Neural cell (in vitro differentiated cells): ENCODE measurements at regions not wholly inside any gene's neighbourhood (a gene's known extent, or its start where the extent isn't known, plus 50 kb on each side); places are given as distances from the start of the nearest gene placed in this dataset.

Experiments
- H2AFZ ChIP-seq: fragments of 200-600, 300-800 bp; sonication (generic), shearing (Covaris generic); 2 replicates; pipeline ENCODE4 v1.6.0; 2014; ENCODE audit warnings: low read depth, mild to moderate bottlenecking, antibody characterized with exemption, low read length, moderate library complexity
- H3F3A ChIP-seq: fragments of 200-600 bp; shearing (Covaris generic); 2 replicates; pipeline ENCODE4 v1.6.1; 2016; ENCODE audit warnings: mild to moderate bottlenecking, moderate library complexity, mixed read lengths, antibody characterized with exemption, low read length; ENCODE audit not compliant: insufficient read depth, poor library complexity, severe bottlenecking
- H3K27ac ChIP-seq: fragments of 200-600, 300-800 bp; sonication (generic), shearing (Covaris generic); 2 replicates; pipeline ENCODE4 v1.5.1; 2014; ENCODE audit warnings: mild to moderate bottlenecking, low read length, moderate library complexity
- H3K27me3 ChIP-seq: fragments of 300-800, 200-600 bp; sonication (generic), shearing (Covaris generic); 2 replicates; pipeline ENCODE4 v1.6.0; 2014; ENCODE audit warnings: mild to moderate bottlenecking, low read depth, low read length, moderate library complexity; ENCODE audit not compliant: insufficient read depth
- H3K36me3 ChIP-seq: fragments of 300-800, 200-600 bp; sonication (generic), shearing (Covaris generic); 2 replicates; pipeline ENCODE4 v1.5.1; 2014; ENCODE audit warnings: mild to moderate bottlenecking, antibody characterized with exemption, low read length, moderate library complexity; ENCODE audit not compliant: insufficient read depth
- H3K4me2 ChIP-seq: fragments of 300-800, 200-600 bp; sonication (generic), shearing (Covaris generic); 2 replicates; pipeline ENCODE4 v1.6.0; 2014; ENCODE audit warnings: mild to moderate bottlenecking, low read length
- H3K4me3 ChIP-seq: fragments of 300-800, 200-600 bp; sonication (generic), shearing (Covaris generic); 2 replicates; pipeline ENCODE4 v1.5.1; 2014; ENCODE audit warnings: mild to moderate bottlenecking, low read length, moderate library complexity
- H3K79me2 ChIP-seq: fragments of 200-600 bp; shearing (Covaris generic); replicated peaks from 2 replicates; pipeline ENCODE4 v1.6.0; 2014; ENCODE audit warnings: mild to moderate bottlenecking, low read length, moderate library complexity; ENCODE audit not compliant: insufficient read depth
- H3K9ac ChIP-seq: fragments of 300-800, 200-600 bp; sonication (generic), shearing (Covaris generic); 2 replicates; pipeline ENCODE4 v1.6.1; 2016; ENCODE audit warnings: mild to moderate bottlenecking, low read length, mixed read lengths
- H3K9me2 ChIP-seq: fragments of 200-600 bp; shearing (Covaris generic); 2 replicates; pipeline ENCODE4 v1.6.1; 2016; ENCODE audit warnings: mild to moderate bottlenecking, low read length, mixed read lengths; ENCODE audit not compliant: insufficient read depth
- H3K9me3 ChIP-seq: fragments of 200-600, 300-800 bp; sonication (generic), shearing (Covaris generic); 2 replicates; pipeline ENCODE4 v1.6.1; 2016; ENCODE audit warnings: mild to moderate bottlenecking, mixed run types, low read length, moderate library complexity, mixed read lengths
- H4K20me1 ChIP-seq: fragments of 200-600 bp; shearing (Covaris generic); 2 replicates; pipeline ENCODE4 v1.6.1; 2016; ENCODE audit warnings: mild to moderate bottlenecking, mixed run types; ENCODE audit not compliant: insufficient read depth
- CTCF ChIP-seq: fragments of 450-650 bp; IDR thresholded peaks from 2 replicates; pipeline ENCODE4 v1.5.1; 2014; ENCODE audit warnings: antibody characterized with exemption, mild to moderate bottlenecking, moderate library complexity; ENCODE audit not compliant: poor library complexity, severe bottlenecking
- EP300 ChIP-seq: fragments of 450-650 bp; conservative IDR thresholded peaks from 2 replicates; pipeline ENCODE4 v1.6.1; 2014; ENCODE audit warnings: antibody characterized with exemption, mild to moderate bottlenecking, moderate library complexity; ENCODE audit not compliant: poor library complexity, severe bottlenecking
- EZH2 ChIP-seq: fragments of 200-600, 300-800 bp; shearing (Covaris generic), sonication (generic); IDR thresholded peaks from 2 replicates; pipeline ENCODE4 v1.6.1; 2014; ENCODE audit warnings: antibody characterized with exemption, low read length, borderline replicate concordance, mild to moderate bottlenecking; ENCODE audit not compliant: insufficient read depth, poor library complexity, severe bottlenecking
- MXI1 ChIP-seq: fragments of 450-650 bp; conservative IDR thresholded peaks from 2 replicates; pipeline ENCODE4 v1.6.1; 2014; ENCODE audit warnings: antibody characterized with exemption, mild to moderate bottlenecking; ENCODE audit not compliant: poor library complexity, severe bottlenecking
- POLR2AphosphoS5 ChIP-seq: IDR thresholded peaks from 2 replicates; pipeline ENCODE4 v1.6.1; 2012
- RAD21 ChIP-seq: fragments of 450-650 bp; conservative IDR thresholded peaks from 2 replicates; pipeline ENCODE4 v1.6.1; 2014; ENCODE audit warnings: antibody characterized with exemption, mild to moderate bottlenecking, moderate library complexity
- REST ChIP-seq: IDR thresholded peaks from 2 replicates; pipeline ENCODE4 v1.6.1; 2012; ENCODE audit warnings: borderline replicate concordance
- SMC3 ChIP-seq: fragments of 450-650 bp; conservative IDR thresholded peaks from 2 replicates; pipeline ENCODE4 v1.6.1; 2014; ENCODE audit warnings: antibody characterized with exemption, mild to moderate bottlenecking, moderate library complexity; ENCODE audit not compliant: poor library complexity
- TAF1 ChIP-seq: IDR thresholded peaks from 2 replicates; pipeline ENCODE4 v1.6.1; 2012; ENCODE audit warnings: low read depth

- no peaks in the 10 kb centered on the region for H3K27me3 ChIP-seq
- no peaks in the 10 kb centered on the region for H3K9me3 ChIP-seq
- no peaks in the 10 kb centered on the region for H3K79me2 ChIP-seq
- H3K4me3 ChIP-seq = no peak overlapping the region
- H3K9me2 ChIP-seq = no peaks in the 10 kb centered on the region
- no peak overlapping the region for H3K27ac ChIP-seq
- H3K36me3 ChIP-seq = no peaks in the 10 kb centered on the region
- H3F3A ChIP-seq = no peaks in the 10 kb centered on the region
- no peak overlapping the region for H3K9ac ChIP-seq
- TF ChIP-seq MXI1 = no peak
- no peak for TF ChIP-seq CTCF
- TF ChIP-seq EZH2 = no peak
- TF ChIP-seq POLR2AphosphoS5 = no peak
- TF ChIP-seq RAD21 = no peak
- no peak overlapping the region for H3K4me2 ChIP-seq
- H4K20me1 ChIP-seq = no peaks in the 10 kb centered on the region
- no peak overlapping the region for H2AFZ ChIP-seq
Measured at GRCh38 chr12:107518868-107519267, 166.7 kb upstream of the PWP1 start.

GRCh38 chr12:107519906-107520859, 165.4 kb upstream of the PWP1 start:
- Histone ChIP-seq H3F3A (no peaks in the 10 kb centered on the region), H3K36me3 (no peaks in the 10 kb centered on the region), H3K4me2 (no peak overlapping the region), H3K4me3 (no peak overlapping the region), H3K9me3 (no peaks in the 10 kb centered on the region), H4K20me1 (no peaks in the 10 kb centered on the region), H2AFZ (no peak overlapping the region), H3K9ac (no peak overlapping the region), H3K79me2 (no peaks in the 10 kb centered on the region), H3K9me2 (no peaks in the 10 kb centered on the region), H3K27me3 (no peaks in the 10 kb centered on the region), H3K27ac (no peak overlapping the region)
- TF ChIP-seq MXI1 = no peak
- no peak for TF ChIP-seq CTCF
- no peak for TF ChIP-seq RAD21
- no peak for TF ChIP-seq REST
- no peak for TF ChIP-seq TAF1
- TF ChIP-seq EZH2 = no peak
- no peak for TF ChIP-seq POLR2AphosphoS5
- TF ChIP-seq EP300 = no peak
- no peak for TF ChIP-seq SMC3
